ENCODE measurements at regions not wholly inside any gene's neighbourhood (a gene's known extent, or its start where the extent isn't known, plus 50 kb on each side); places are given as distances from the start of the nearest gene placed in this dataset.

- TF ChIP-seq CTCF (IDR thresholded peaks at IDR 0.05), result no peak
- TF ChIP-seq POLR2A (IDR thresholded peaks at IDR 0.05), result no peak
Measured at GRCh38 chr7:156091519-156092080, 279.3 kb upstream of the SHH start.

All from esophagus squamous epithelium (tissue), 4 donors.